ENCODE measurements at regions not wholly inside any gene's neighbourhood (a gene's known extent, or its start where the extent isn't known, plus 50 kb on each side); places are given as distances from the start of the nearest gene placed in this dataset.

GRCh38 chr12:124087266-124088051, 114.4 kb downstream of the ZNF664 start:
- Histone ChIP-seq H3K9me3 (ENCODE audit: control insufficient read depth in 1 of 2, insufficient read depth in 1 of 2, low read depth in 1 of 2, low read length in 2 of 2) (no peaks in the 10 kb centered on the region), H2AFZ (ENCODE audit: low read depth, low read length, poor library complexity, severe bottlenecking) (no peak overlapping the region), H3K36me3 (ENCODE audit: control insufficient read depth in 1 of 2, insufficient read depth in 2 of 2, low read length in 2 of 2) (no peaks in the 10 kb centered on the region), H3K27ac (ENCODE audit: low read depth, low read length) (no peak overlapping the region), H3K9me2 (ENCODE audit: insufficient read depth) (no peaks in the 10 kb centered on the region), H4K20me1 (ENCODE audit: insufficient read depth) (no peaks in the 10 kb centered on the region), H3K79me2 (ENCODE audit: insufficient read depth, low read length) (no peaks in the 10 kb centered on the region), H3K9ac (ENCODE audit: low read length) (no peak overlapping the region), H3K4me1 (ENCODE audit: control insufficient read depth in 1 of 2, insufficient read depth in 2 of 2, low read length in 2 of 2) (no peaks in the 10 kb centered on the region), H3K27me3 (ENCODE audit: insufficient read depth, low read length) (no peaks in the 10 kb centered on the region), H3K4me2 (ENCODE audit: low read length) (no peak overlapping the region), H3K4me3 (replicated peaks in 1 of 2; ENCODE audit: low read depth in 1 of 2, low read length in 2 of 2) (no peak overlapping the region)
- DNase-seq (ENCODE audit: low read depth, low spot score) (no peak), ATAC-seq (no peak)
- intact Hi-C loops (cut with micrococcal nuclease), result no loop called here
- CTCF ChIA-PET, result no interaction called here
- BruUV-seq (replicated peaks), result no TSS peak
- RAD21 ChIA-PET (ENCODE audit: low non-redundant PET in 1 of 2, low total read pairs in 2 of 2, uncharacterized antibody in 2 of 2, unreplicated experiment in 2 of 2), result no interaction called here
- POLR2A ChIA-PET, result no interaction called here
- TF ChIP-seq SP1 (IDR thresholded peaks at IDR 0.05; ENCODE audit: low read depth) (no peak), FOSL1 (IDR thresholded peaks at IDR 0.05; ENCODE audit: low read depth) (no peak), YY1 (IDR thresholded peaks at IDR 0.05; ENCODE audit: extremely low read depth, insufficient replicate concordance, low read depth, low read length) (no peak), SRF (IDR thresholded peaks at IDR 0.05; ENCODE audit: low read depth) (no peak), POLR2AphosphoS5 (IDR thresholded peaks at IDR 0.05; ENCODE audit: low read depth, low read length) (no peak), CTCF (IDR thresholded peaks at IDR 0.05 in 2 of 3, conservative IDR thresholded peaks at IDR 0.05 in 1 of 3; ENCODE audit: borderline replicate concordance in 1 of 3, insufficient read depth in 1 of 3, low read depth in 2 of 3, low read length in 2 of 3) (no peak), POLR2A (IDR thresholded peaks at IDR 0.05; ENCODE audit: borderline replicate concordance, extremely low read depth, insufficient read depth, insufficient read length) (no peak), TCF7L2 (IDR thresholded peaks at IDR 0.05; ENCODE audit: borderline replicate concordance, extremely low read depth, insufficient read depth, insufficient read length) (no peak), MAX (IDR thresholded peaks at IDR 0.05) (no peak), ELF1 (IDR thresholded peaks at IDR 0.05; ENCODE audit: borderline replicate concordance, low read depth) (no peak), EZH2 (IDR thresholded peaks at IDR 0.05) (no peak), RAD21 (IDR thresholded peaks at IDR 0.05; ENCODE audit: low read depth) (no peak), EZH2phosphoT487 (IDR thresholded peaks at IDR 0.05; ENCODE audit: borderline replicate concordance) (no peak)
- TF ChIP-seq, protein P1, sequence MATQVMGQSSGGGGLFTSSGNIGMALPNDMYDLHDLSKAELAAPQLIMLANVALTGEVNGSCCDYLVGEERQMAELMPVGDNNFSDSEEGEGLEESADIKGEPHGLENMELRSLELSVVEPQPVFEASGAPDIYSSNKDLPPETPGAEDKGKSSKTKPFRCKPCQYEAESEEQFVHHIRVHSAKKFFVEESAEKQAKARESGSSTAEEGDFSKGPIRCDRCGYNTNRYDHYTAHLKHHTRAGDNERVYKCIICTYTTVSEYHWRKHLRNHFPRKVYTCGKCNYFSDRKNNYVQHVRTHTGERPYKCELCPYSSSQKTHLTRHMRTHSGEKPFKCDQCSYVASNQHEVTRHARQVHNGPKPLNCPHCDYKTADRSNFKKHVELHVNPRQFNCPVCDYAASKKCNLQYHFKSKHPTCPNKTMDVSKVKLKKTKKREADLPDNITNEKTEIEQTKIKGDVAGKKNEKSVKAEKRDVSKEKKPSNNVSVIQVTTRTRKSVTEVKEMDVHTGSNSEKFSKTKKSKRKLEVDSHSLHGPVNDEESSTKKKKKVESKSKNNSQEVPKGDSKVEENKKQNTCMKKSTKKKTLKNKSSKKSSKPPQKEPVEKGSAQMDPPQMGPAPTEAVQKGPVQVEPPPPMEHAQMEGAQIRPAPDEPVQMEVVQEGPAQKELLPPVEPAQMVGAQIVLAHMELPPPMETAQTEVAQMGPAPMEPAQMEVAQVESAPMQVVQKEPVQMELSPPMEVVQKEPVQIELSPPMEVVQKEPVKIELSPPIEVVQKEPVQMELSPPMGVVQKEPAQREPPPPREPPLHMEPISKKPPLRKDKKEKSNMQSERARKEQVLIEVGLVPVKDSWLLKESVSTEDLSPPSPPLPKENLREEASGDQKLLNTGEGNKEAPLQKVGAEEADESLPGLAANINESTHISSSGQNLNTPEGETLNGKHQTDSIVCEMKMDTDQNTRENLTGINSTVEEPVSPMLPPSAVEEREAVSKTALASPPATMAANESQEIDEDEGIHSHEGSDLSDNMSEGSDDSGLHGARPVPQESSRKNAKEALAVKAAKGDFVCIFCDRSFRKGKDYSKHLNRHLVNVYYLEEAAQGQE (IDR thresholded peaks at IDR 0.05; ENCODE audit: low read depth), result no peak
